Adrenal gland (tissue), 5 donors: ENCODE measurements at regions not wholly inside any gene's neighbourhood (a gene's known extent, or its start where the extent isn't known, plus 50 kb on each side); places are given as distances from the start of the nearest gene placed in this dataset.

ENCODE experiments used
- POLR2A ChIP-seq, 2 donors: fragments of 450-650 bp; IDR thresholded peaks; one replicate each; pipeline ENCODE4 v1.6.1; 2017; ENCODE audit warnings: antibody characterized with exemption in 2 of 2, mild to moderate bottlenecking in 2 of 2, moderate library complexity in 1 of 2
- TF ChIP-seq, protein P1 (sequence below), 6 experiments: fragments of 450-650 bp in 4 of 6; fragments of 200-600 bp in 2 of 6; sonication (generic) in 1 of 6; IDR thresholded peaks; 1 replicate in 5 of 6; 2 replicates in 1 of 6; pipeline versions ENCODE4 v1.5.1 to v1.8.0; 2016 to 2021; ENCODE audit warnings: antibody characterized with exemption in 6 of 6, mild to moderate bottlenecking in 2 of 6, moderate library complexity in 1 of 6
- donor health status: DM: no; HTN: no; CAD: no.

- TF ChIP-seq, protein P1, sequence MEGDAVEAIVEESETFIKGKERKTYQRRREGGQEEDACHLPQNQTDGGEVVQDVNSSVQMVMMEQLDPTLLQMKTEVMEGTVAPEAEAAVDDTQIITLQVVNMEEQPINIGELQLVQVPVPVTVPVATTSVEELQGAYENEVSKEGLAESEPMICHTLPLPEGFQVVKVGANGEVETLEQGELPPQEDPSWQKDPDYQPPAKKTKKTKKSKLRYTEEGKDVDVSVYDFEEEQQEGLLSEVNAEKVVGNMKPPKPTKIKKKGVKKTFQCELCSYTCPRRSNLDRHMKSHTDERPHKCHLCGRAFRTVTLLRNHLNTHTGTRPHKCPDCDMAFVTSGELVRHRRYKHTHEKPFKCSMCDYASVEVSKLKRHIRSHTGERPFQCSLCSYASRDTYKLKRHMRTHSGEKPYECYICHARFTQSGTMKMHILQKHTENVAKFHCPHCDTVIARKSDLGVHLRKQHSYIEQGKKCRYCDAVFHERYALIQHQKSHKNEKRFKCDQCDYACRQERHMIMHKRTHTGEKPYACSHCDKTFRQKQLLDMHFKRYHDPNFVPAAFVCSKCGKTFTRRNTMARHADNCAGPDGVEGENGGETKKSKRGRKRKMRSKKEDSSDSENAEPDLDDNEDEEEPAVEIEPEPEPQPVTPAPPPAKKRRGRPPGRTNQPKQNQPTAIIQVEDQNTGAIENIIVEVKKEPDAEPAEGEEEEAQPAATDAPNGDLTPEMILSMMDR (IDR thresholded peaks at IDR 0.05) = no peak
- no peak for TF ChIP-seq POLR2A (IDR thresholded peaks at IDR 0.05)
These were observed 90.4 kb upstream of the HAAO start for GRCh38 chr2:42882756-42883155.
